ENCODE measurements at regions not wholly inside any gene's neighbourhood (a gene's known extent, or its start where the extent isn't known, plus 50 kb on each side); places are given as distances from the start of the nearest gene placed in this dataset.
"Not testable (repeated sequence)": the region's sequence is repeated elsewhere in the genome, so short reads cannot be mapped to it uniquely, and the experiment has no call there.

GRCh38 chr4:178192611-178193010 is 750.4 kb upstream of the AGA start:
- no peak for DNase-seq

- DNase-seq, result no peak
Observed at GRCh38 chr4:178196751-178197374, 754.6 kb upstream of the AGA start.

- DNase-seq, result no peak
Observed at GRCh38 chr4:178198691-178199090, 756.5 kb upstream of the AGA start.

- DNase-seq, result no peak
Observed at GRCh38 chr4:178202422-178202821, 760.2 kb upstream of the AGA start.

- no peak for DNase-seq
Observed at GRCh38 chr4:178205826-178206225, 763.6 kb upstream of the AGA start.

GRCh38 chr4:178215309-178215708 is 773.1 kb upstream of the AGA start:
- DNase-seq, result no peak

GRCh38 chr4:178215763-178216162 is 773.5 kb upstream of the AGA start:
- DNase-seq, result no peak

GRCh38 chr4:178226421-178226820 is 784.2 kb upstream of the AGA start:
- DNase-seq, result not testable (repeated sequence)

GRCh38 chr4:178233906-178234305 is 791.7 kb upstream of the AGA start:
- no peak for DNase-seq

GRCh38 chr4:178240891-178241290 is 798.7 kb upstream of the AGA start:
- DNase-seq, result no peak

- no peak for DNase-seq
Observed at GRCh38 chr4:178241601-178242118, 799.4 kb upstream of the AGA start.

- no peak for DNase-seq
Observed at GRCh38 chr4:178242655-178243054, 800.4 kb upstream of the AGA start.

- DNase-seq, result no peak
Observed at GRCh38 chr4:178244785-178245184, 802.5 kb upstream of the AGA start.

GRCh38 chr4:178255172-178255571 is 812.9 kb upstream of the AGA start:
- DNase-seq, result no peak

- DNase-seq, result no peak
Observed at GRCh38 chr4:178258603-178259002, 816.4 kb upstream of the AGA start.

GRCh38 chr4:178259566-178259965 is 817.3 kb upstream of the AGA start:
- DNase-seq, result no peak

- DNase-seq, result no peak
Observed at GRCh38 chr4:178264001-178264400, 821.8 kb upstream of the AGA start.

- no peak for DNase-seq
Observed at GRCh38 chr4:178271386-178271785, 829.1 kb upstream of the AGA start.

GRCh38 chr4:178273168-178273567 is 830.9 kb upstream of the AGA start:
- DNase-seq, result no peak

GRCh38 chr4:178275671-178276360 is 833.6 kb upstream of the AGA start:
- no peak for DNase-seq

- DNase-seq, result no peak
Observed at GRCh38 chr4:178280362-178280761, 838.1 kb upstream of the AGA start.

GRCh38 chr4:178288462-178288861 is 846.2 kb upstream of the AGA start:
- no peak for DNase-seq

- no peak for DNase-seq
Observed at GRCh38 chr4:178293601-178294000, 851.4 kb upstream of the AGA start.

- DNase-seq, result no peak
Observed at GRCh38 chr4:178296669-178297068, 854.4 kb upstream of the AGA start.

GRCh38 chr4:178306565-178306964 is 864.3 kb upstream of the AGA start:
- no peak for DNase-seq

Measured in CD4-positive, alpha-beta T cell treated with Interleukin-10 for 1 hour (primary cell).